ENCODE measurements at regions not wholly inside any gene's neighbourhood (a gene's known extent, or its start where the extent isn't known, plus 50 kb on each side); places are given as distances from the start of the nearest gene placed in this dataset.

DNA sequence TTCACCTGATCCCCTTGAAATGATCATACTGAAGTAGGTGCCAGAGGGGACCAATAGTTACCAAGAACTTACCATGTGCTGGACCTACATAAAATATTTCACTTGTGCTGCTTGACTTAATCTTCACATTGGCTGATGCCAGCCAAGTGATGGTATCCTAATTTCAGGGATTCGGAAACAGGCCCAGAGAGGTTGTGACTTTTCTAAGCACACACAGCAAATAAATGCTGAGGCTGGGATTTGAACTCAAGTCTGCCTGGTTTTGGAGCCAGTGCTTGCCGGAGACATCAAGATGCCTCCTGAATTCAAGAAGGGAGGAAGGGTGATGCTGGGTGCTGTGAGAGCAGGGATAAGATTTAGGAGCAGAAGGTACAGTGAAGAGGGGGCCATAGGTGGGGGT lies 173.5 kb upstream of the LHX5 start:
- H3K27me3 ChIP-seq (ENCODE audit: control insufficient read depth, insufficient read depth, low read length), result no peaks in the 10 kb centered on the region

DNA sequence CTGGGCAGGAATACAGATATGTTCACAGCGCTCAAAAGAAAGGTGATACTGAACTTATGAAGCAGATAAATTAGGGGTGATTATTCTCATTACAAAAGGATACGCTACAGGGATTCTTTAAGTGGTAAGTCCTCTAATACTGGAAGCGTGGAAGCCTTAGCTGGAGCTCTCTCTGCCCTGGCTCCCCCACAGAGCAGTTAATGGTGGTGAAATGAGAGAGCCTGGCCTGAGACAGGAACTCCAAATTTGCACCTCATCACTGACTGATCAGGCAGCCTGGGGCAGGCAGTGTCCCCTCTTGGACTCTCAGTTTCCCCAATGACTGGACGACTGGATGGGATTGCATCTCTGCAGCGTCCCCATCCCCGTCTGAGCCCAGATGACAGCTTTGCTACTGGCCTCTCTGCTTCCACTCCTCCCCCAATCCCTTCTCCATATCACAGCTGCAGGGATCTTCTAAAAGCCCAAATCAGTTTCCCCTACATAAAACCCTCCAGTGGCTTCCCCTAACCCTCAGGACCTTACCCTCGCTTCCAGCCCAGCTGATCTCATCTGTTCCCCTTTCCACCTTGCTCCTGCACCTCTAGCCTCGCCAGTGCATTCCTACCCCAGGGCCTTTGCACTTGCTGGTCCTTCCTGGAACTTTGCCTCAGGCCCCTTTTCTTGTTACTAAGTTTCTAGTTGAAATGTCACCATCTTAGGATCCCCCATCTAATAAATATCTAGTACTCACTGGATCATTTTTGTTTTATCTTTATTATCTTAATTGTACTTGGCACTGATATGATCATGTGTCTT lies 171.7 kb upstream of the LHX5 start:
- Histone ChIP-seq H3K27me3 (ENCODE audit: control insufficient read depth, insufficient read depth, low read length) (no peaks in the 10 kb centered on the region), H3K4me1 (ENCODE audit: control insufficient read depth in 2 of 3, insufficient read depth in 2 of 3, low read depth in 1 of 3, low read length in 3 of 3) (no peaks in the 10 kb centered on the region), H3K4me3 (ENCODE audit: low read length in 3 of 3) (no peak overlapping the region), H3K9ac (ENCODE audit: low read length in 3 of 3) (no peak overlapping the region), H3K9me3 (ENCODE audit: control insufficient read depth in 2 of 3, insufficient read depth in 1 of 3, low read length in 3 of 3) (no peaks in the 10 kb centered on the region), H3K36me3 (ENCODE audit: control insufficient read depth in 2 of 3, insufficient read depth in 3 of 3, low read length in 3 of 3) (no peaks in the 10 kb centered on the region), H3K27ac (ENCODE audit: low read depth in 2 of 2, low read length in 2 of 2) (no peak overlapping the region)
- intact Hi-C loops (cut with DNase I), result no loop called here
- no peak for DNase-seq
- no peak for FAIRE-seq
- TF ChIP-seq, protein P1, sequence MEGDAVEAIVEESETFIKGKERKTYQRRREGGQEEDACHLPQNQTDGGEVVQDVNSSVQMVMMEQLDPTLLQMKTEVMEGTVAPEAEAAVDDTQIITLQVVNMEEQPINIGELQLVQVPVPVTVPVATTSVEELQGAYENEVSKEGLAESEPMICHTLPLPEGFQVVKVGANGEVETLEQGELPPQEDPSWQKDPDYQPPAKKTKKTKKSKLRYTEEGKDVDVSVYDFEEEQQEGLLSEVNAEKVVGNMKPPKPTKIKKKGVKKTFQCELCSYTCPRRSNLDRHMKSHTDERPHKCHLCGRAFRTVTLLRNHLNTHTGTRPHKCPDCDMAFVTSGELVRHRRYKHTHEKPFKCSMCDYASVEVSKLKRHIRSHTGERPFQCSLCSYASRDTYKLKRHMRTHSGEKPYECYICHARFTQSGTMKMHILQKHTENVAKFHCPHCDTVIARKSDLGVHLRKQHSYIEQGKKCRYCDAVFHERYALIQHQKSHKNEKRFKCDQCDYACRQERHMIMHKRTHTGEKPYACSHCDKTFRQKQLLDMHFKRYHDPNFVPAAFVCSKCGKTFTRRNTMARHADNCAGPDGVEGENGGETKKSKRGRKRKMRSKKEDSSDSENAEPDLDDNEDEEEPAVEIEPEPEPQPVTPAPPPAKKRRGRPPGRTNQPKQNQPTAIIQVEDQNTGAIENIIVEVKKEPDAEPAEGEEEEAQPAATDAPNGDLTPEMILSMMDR (IDR thresholded peaks at IDR 0.05; ENCODE audit: borderline replicate concordance, extremely low read depth, insufficient read depth), result no peak

More for the DNA sequence above, 173.5 kb upstream of the LHX5 start:
- Histone ChIP-seq H3K4me3 (ENCODE audit: low read length in 3 of 3) (no peak overlapping the region), H3K4me1 (ENCODE audit: control insufficient read depth in 2 of 3, insufficient read depth in 2 of 3, low read depth in 1 of 3, low read length in 3 of 3) (no peaks in the 10 kb centered on the region), H3K9ac (ENCODE audit: low read length in 3 of 3) (no peak overlapping the region), H3K9me3 (ENCODE audit: control insufficient read depth in 2 of 3, insufficient read depth in 1 of 3, low read length in 3 of 3) (no peaks in the 10 kb centered on the region), H3K36me3 (ENCODE audit: control insufficient read depth in 2 of 3, insufficient read depth in 3 of 3, low read length in 3 of 3) (no peaks in the 10 kb centered on the region), H3K27ac (ENCODE audit: low read depth in 2 of 2, low read length in 2 of 2) (no peak overlapping the region)
- intact Hi-C loops (cut with DNase I), result no loop called here
- TF ChIP-seq, protein P1 (IDR thresholded peaks at IDR 0.05; ENCODE audit: borderline replicate concordance, extremely low read depth, insufficient read depth), result no peak
- DNase-seq (no peak), FAIRE-seq (no peak)

DNA sequence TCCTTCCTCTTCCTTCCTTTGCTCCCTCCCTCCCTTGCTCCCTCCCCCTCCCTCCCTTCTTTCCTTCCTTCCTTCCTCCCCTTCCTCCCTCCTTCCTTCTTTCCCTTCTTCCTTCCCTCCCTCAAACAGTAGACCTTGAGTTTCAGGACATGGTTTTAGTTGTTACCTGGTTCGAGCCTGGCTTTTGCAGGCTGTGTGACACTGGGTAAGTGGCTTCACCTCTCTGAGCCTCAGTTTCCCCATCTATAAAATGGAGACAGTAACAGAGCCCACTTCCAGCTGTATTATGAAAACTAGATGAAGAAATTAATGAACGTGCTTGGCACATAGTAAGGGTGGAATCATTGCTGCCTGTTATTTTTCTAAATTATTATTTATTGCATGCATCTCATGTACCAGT lies 171.0 kb upstream of the LHX5 start:
- Histone ChIP-seq H3K4me1 (ENCODE audit: control insufficient read depth in 2 of 3, insufficient read depth in 2 of 3, low read depth in 1 of 3, low read length in 3 of 3) (no peaks in the 10 kb centered on the region), H3K36me3 (ENCODE audit: control insufficient read depth in 2 of 3, insufficient read depth in 3 of 3, low read length in 3 of 3) (no peaks in the 10 kb centered on the region), H3K9me3 (ENCODE audit: control insufficient read depth in 2 of 3, insufficient read depth in 1 of 3, low read length in 3 of 3) (no peaks in the 10 kb centered on the region), H3K9ac (ENCODE audit: low read length in 3 of 3) (no peak overlapping the region), H3K4me3 (ENCODE audit: low read length in 3 of 3) (no peak overlapping the region), H3K27ac (ENCODE audit: low read depth in 2 of 2, low read length in 2 of 2) (no peak overlapping the region), H3K27me3 (ENCODE audit: control insufficient read depth, insufficient read depth, low read length) (no peaks in the 10 kb centered on the region)
- FAIRE-seq (no peak), DNase-seq (no peak)
- intact Hi-C loops (cut with DNase I), result no loop called here
- TF ChIP-seq, protein P1 (IDR thresholded peaks at IDR 0.05; ENCODE audit: borderline replicate concordance, extremely low read depth, insufficient read depth), result no peak

Measured in kidney (tissue), 13 donors.